Panc1 (cell line): ENCODE measurements at regions not wholly inside any gene's neighbourhood (a gene's known extent, or its start where the extent isn't known, plus 50 kb on each side); places are given as distances from the start of the nearest gene placed in this dataset.

ENCODE experiments used
- TF ChIP-seq, protein P1 (sequence below): fragments of 450-650 bp; IDR thresholded peaks from 2 replicates; pipeline ENCODE4 v1.5.1; 2017; ENCODE audit warnings: mild to moderate bottlenecking
- TF ChIP-seq, protein P2 (sequence below), 2 experiments: IDR thresholded peaks; 2 replicates each; pipeline ENCODE4 v1.6.1; 2011 to 2012; ENCODE audit warnings: low read depth in 2 of 2, control low read depth in 1 of 2, low read length in 1 of 2, mild to moderate bottlenecking in 1 of 2, moderate library complexity in 1 of 2; ENCODE audit not compliant: insufficient read depth in 1 of 2

DNA sequence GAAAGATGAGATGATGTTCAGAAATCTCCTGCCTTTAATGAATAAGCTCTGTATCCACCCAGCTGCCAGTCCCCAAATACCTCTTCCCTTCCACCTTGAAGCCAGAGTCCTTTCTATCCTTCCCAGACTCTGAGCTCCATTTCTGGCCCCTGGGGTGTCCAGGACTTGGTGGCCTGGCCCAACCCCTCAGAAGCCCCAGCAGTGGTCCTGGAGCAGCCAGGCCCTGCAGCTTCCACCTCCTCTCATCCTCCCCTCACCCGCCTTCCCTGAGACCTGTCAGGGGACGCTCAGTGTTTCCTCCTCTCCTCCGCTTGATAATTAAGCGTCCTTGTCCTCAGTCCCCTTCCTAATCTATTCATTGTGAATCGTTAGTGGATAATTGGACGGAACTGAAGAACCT lies 95.2 kb upstream of the CCL1 start:
- TF ChIP-seq, protein P1, sequence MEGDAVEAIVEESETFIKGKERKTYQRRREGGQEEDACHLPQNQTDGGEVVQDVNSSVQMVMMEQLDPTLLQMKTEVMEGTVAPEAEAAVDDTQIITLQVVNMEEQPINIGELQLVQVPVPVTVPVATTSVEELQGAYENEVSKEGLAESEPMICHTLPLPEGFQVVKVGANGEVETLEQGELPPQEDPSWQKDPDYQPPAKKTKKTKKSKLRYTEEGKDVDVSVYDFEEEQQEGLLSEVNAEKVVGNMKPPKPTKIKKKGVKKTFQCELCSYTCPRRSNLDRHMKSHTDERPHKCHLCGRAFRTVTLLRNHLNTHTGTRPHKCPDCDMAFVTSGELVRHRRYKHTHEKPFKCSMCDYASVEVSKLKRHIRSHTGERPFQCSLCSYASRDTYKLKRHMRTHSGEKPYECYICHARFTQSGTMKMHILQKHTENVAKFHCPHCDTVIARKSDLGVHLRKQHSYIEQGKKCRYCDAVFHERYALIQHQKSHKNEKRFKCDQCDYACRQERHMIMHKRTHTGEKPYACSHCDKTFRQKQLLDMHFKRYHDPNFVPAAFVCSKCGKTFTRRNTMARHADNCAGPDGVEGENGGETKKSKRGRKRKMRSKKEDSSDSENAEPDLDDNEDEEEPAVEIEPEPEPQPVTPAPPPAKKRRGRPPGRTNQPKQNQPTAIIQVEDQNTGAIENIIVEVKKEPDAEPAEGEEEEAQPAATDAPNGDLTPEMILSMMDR: no peak
- TF ChIP-seq, protein P2, sequence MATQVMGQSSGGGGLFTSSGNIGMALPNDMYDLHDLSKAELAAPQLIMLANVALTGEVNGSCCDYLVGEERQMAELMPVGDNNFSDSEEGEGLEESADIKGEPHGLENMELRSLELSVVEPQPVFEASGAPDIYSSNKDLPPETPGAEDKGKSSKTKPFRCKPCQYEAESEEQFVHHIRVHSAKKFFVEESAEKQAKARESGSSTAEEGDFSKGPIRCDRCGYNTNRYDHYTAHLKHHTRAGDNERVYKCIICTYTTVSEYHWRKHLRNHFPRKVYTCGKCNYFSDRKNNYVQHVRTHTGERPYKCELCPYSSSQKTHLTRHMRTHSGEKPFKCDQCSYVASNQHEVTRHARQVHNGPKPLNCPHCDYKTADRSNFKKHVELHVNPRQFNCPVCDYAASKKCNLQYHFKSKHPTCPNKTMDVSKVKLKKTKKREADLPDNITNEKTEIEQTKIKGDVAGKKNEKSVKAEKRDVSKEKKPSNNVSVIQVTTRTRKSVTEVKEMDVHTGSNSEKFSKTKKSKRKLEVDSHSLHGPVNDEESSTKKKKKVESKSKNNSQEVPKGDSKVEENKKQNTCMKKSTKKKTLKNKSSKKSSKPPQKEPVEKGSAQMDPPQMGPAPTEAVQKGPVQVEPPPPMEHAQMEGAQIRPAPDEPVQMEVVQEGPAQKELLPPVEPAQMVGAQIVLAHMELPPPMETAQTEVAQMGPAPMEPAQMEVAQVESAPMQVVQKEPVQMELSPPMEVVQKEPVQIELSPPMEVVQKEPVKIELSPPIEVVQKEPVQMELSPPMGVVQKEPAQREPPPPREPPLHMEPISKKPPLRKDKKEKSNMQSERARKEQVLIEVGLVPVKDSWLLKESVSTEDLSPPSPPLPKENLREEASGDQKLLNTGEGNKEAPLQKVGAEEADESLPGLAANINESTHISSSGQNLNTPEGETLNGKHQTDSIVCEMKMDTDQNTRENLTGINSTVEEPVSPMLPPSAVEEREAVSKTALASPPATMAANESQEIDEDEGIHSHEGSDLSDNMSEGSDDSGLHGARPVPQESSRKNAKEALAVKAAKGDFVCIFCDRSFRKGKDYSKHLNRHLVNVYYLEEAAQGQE (IDR thresholded peaks at IDR 0.05; ENCODE audit: insufficient read depth in 1 of 2, low read depth in 2 of 2, low read length in 1 of 2): no peak
